Activated naive CD4-positive, alpha-beta T cell treated with anti-CD3 and anti-CD28 coated beads, Interleukin-2, amount 50 U/mL, for 24 hours (primary cell): ENCODE measurements at regions not wholly inside any gene's neighbourhood (a gene's known extent, or its start where the extent isn't known, plus 50 kb on each side); places are given as distances from the start of the nearest gene placed in this dataset.
"Not testable (repeated sequence)": the region's sequence is repeated elsewhere in the genome, so short reads cannot be mapped to it uniquely, and the experiment has no call there.

Experiments
- H3K27ac Mint-ChIP-seq: one replicate; pipeline ENCODE4 v1.8.0; 2021; ENCODE audit warnings: mild to moderate bottlenecking, mixed read lengths
- H3K27me3 Mint-ChIP-seq: one replicate; pipeline ENCODE4 v1.8.0; 2021; ENCODE audit warnings: mixed read lengths
- H3K36me3 Mint-ChIP-seq: one replicate; pipeline ENCODE4 v1.8.0; 2021; ENCODE audit warnings: mixed read lengths
- H3K4me1 Mint-ChIP-seq: one replicate; pipeline ENCODE4 v1.8.0; 2021; ENCODE audit warnings: mixed read lengths
- H3K4me3 Mint-ChIP-seq: one replicate; pipeline ENCODE4 v1.8.0; 2021; ENCODE audit warnings: mild to moderate bottlenecking, mixed read lengths
- H3K9me3 Mint-ChIP-seq: one replicate; pipeline ENCODE4 v1.8.0; 2021; ENCODE audit warnings: mixed read lengths

DNA sequence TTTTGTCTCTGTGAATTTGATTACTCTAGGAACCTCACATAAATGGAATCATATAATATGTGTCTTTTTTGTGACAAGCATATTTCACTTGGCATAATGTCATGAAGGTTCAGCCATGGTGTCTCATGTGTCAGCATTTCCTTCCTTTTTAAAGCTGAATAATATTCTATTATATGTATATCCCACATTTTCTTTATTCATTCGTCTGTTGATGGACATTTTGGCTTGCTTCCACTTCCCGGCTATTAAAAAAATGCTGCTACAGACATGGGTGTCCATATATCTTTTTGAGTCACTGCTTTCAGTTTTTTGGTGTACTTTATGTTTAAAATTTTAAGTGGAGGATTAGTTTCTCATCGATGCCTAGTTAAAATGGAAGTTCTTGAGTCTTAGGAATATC lies 59.8 kb upstream of the C5orf63 start:
- H3K27ac Mint-ChIP-seq: no peak overlapping the region
- H3K4me1 Mint-ChIP-seq: no peaks in the 10 kb centered on the region

DNA sequence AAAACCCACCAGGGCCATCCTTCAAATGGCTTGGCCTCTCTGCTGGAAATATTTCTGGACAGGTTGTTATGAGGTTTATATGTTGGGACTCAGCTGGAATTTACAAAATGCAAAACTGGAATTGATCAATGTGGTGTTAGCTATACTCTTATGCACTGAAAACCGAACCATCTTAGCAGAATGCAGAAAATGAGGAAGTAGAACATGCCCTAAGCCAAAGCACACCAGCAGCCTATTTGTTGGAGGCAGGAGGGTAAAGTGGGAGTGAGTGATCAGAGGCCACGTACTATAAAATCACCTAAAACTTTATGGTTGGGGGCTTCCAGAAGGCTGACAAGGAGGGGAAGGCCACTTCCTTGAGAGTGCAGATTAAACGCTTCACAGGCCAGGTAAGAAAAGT lies 63.6 kb upstream of the C5orf63 start:
- Mint-ChIP-seq H3K9me3 (no peaks in the 10 kb centered on the region), H3K36me3 (no peaks in the 10 kb centered on the region), H3K4me1 (no peaks in the 10 kb centered on the region), H3K27ac (no peak overlapping the region), H3K4me3 (no peak overlapping the region), H3K27me3 (peaks cover 4% of the 10 kb centered on the region)

More for the DNA sequence above, 59.8 kb upstream of the C5orf63 start:
- Mint-ChIP-seq H3K27me3 (no peaks in the 10 kb centered on the region), H3K4me3 (no peak overlapping the region), H3K9me3 (no peaks in the 10 kb centered on the region), H3K36me3 (no peaks in the 10 kb centered on the region)

- Mint-ChIP-seq H3K4me3 (no peak overlapping the region), H3K4me1 (no peaks in the 10 kb centered on the region), H3K27me3 (peaks cover 4% of the 10 kb centered on the region), H3K36me3 (no peaks in the 10 kb centered on the region), H3K9me3 (no peaks in the 10 kb centered on the region), H3K27ac (no peak overlapping the region)
Measured at GRCh38 chr5:127143722-127144121, 70.4 kb upstream of the C5orf63 start.

DNA sequence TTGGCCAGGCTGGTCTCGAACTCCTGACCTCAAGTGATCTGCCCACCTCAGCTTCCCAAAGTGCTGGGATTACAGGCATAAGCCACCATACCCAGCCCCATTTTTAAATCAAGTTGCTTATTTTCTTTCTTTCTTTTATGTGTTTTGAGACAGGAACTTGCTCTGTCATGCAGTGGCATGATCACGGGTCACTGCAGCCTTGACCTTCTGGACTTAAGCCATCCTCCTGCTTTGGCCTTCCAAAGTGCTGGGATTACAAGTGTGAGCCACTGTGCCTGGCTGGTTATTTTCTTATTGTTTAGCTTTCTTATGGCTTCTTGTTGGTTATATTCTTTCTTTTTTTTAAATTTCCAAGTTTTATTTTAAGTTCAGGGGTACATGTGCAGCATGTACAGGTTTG lies 79.7 kb upstream of the C5orf63 start:
- Mint-ChIP-seq H3K4me3 (no peak overlapping the region), H3K27me3 (peaks cover 3% of the 10 kb centered on the region), H3K36me3 (peaks cover 4% of the 10 kb centered on the region), H3K27ac (no peak overlapping the region), H3K4me1 (no peaks in the 10 kb centered on the region), H3K9me3 (peaks cover 9% of the 10 kb centered on the region)

DNA sequence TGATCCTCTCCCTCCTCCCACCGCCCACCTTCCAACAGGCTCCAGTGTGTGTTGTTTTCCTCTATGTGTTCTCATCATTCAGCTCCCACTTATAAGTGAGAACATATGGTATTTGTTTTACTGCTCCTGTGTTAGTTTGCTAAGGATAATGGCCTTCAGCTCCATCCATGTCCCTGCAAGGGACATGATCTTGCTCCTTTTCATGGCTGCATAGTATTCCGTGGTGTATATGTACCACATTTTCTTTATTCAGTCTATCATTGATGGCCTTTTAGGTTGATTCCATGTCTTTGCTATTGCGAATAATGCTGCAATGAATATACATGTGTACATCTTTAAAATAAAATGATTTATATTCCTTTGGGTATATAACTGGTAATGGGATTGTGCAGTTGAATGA lies 80.2 kb upstream of the C5orf63 start:
- Mint-ChIP-seq H3K27ac (no peak overlapping the region), H3K4me3 (no peak overlapping the region)

DNA sequence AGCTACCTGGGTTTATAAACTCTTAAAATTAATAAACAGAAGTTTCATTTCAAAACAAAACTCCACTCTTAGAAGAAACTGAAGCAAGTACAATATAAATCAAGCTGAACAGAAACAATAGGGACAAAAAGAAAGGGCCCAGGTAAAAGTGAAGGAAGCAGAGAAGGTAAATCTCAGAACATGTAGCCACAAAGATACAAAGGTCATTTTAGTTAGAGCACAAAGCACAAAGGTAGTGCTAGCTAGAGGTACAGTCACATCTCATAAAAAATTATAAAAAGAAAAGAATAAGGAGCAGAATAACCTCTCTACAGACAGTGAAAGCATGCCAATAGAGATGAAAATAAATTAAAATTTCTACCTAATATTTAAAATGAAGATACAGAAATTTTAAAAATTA lies 90.4 kb upstream of the C5orf63 start:
- Mint-ChIP-seq H3K4me1 (no peaks in the 10 kb centered on the region), H3K4me3 (no peak overlapping the region), H3K36me3 (peaks cover under 1% of the 10 kb centered on the region), H3K27me3 (peaks cover 10% of the 10 kb centered on the region), H3K27ac (no peak overlapping the region), H3K9me3 (no peaks in the 10 kb centered on the region)

More for the DNA sequence above, 80.2 kb upstream of the C5orf63 start:
- H3K36me3 Mint-ChIP-seq: peaks cover 4% of the 10 kb centered on the region
- peaks cover 3% of the 10 kb centered on the region for H3K27me3 Mint-ChIP-seq
- H3K4me1 Mint-ChIP-seq: no peaks in the 10 kb centered on the region
- peaks cover 9% of the 10 kb centered on the region for H3K9me3 Mint-ChIP-seq

DNA sequence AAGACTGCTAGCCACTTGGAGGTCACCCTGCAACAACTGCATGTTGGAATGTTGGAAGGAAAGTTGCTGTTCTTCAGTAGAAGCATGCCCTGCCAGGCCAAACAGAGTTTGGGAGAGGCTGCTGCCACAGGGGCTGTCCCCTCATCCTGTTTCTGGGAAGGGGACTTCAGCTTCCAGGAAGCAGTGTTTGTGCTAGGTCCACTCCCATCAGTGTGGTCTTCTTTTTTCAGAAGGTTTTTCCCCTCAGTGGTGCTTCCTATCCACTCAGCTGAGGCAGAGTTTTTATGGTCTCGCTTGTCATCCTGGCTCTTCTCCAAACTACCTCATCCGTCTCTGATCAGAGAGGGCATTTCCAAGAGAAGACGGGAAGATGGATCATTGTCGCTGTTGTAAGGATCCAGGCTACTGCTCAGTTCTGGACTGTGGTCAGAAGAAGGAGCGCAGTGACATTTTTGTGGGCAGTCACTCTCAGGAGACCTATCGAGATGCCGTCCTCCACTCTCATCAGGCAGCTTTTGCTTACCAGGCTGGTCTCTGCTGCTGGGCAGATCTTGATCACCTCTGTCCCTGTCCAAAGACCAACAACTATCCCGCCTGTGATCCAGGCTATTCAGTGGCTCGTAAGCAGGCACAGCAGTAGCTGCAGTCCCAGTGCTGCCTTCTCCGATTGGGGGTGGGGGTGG lies 97.8 kb upstream of the C5orf63 start:
- no peaks in the 10 kb centered on the region for H3K36me3 Mint-ChIP-seq
- H3K9me3 Mint-ChIP-seq: peaks cover 5% of the 10 kb centered on the region
- H3K4me3 Mint-ChIP-seq: no peak overlapping the region
- no peaks in the 10 kb centered on the region for H3K4me1 Mint-ChIP-seq
- peaks cover 3% of the 10 kb centered on the region for H3K27me3 Mint-ChIP-seq
- no peak overlapping the region for H3K27ac Mint-ChIP-seq

- no peaks in the 10 kb centered on the region for H3K4me1 Mint-ChIP-seq
- peaks cover 1% of the 10 kb centered on the region for H3K36me3 Mint-ChIP-seq
- H3K9me3 Mint-ChIP-seq: peaks cover 5% of the 10 kb centered on the region
- H3K4me3 Mint-ChIP-seq: no peak overlapping the region
- H3K27me3 Mint-ChIP-seq: peaks cover 7% of the 10 kb centered on the region
- no peak overlapping the region for H3K27ac Mint-ChIP-seq
Measured at GRCh38 chr5:127176769-127177168, 103.5 kb upstream of the C5orf63 start.

DNA sequence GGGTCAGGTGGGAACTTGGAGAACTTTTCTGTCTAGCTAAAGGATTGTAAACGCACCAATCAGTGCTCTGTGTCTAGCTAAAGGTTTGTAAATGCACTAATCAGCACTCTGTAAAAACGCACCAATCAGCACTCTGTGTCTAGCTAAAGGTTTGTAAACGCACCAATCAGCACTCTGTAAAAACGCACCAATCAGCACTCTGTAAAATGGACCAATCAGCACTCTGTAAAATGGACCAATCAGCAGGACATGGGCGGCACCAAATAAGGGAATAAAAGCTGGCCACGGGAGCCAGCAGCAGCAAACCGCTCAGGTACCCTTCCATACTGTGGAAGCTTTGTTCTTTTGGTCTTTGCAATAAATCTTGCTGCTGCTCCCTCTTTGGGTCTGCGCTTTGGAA lies 108.0 kb upstream of the MEGF10 start:
- H3K27ac Mint-ChIP-seq, H3K9me3 Mint-ChIP-seq, H3K4me1 Mint-ChIP-seq, H3K36me3 Mint-ChIP-seq, H3K27me3 Mint-ChIP-seq, H3K4me3 Mint-ChIP-seq: not testable (repeated sequence)

- Mint-ChIP-seq H3K27ac (no peak overlapping the region), H3K4me3 (no peak overlapping the region), H3K36me3 (no peaks in the 10 kb centered on the region), H3K27me3 (peaks cover 6% of the 10 kb centered on the region), H3K4me1 (no peaks in the 10 kb centered on the region), H3K9me3 (no peaks in the 10 kb centered on the region)
Measured at GRCh38 chr5:127183332-127183731, 107.3 kb upstream of the MEGF10 start.

GRCh38 chr5:127184851-127185250 lies 105.7 kb upstream of the MEGF10 start:
- no peaks in the 10 kb centered on the region for H3K4me1 Mint-ChIP-seq
- no peak overlapping the region for H3K27ac Mint-ChIP-seq
- no peak overlapping the region for H3K4me3 Mint-ChIP-seq
- H3K36me3 Mint-ChIP-seq: no peaks in the 10 kb centered on the region
- H3K27me3 Mint-ChIP-seq: peaks cover 6% of the 10 kb centered on the region
- H3K9me3 Mint-ChIP-seq: no peaks in the 10 kb centered on the region

GRCh38 chr5:127186657-127187056 lies 103.9 kb upstream of the MEGF10 start:
- Mint-ChIP-seq H3K4me3 (no peak overlapping the region), H3K27ac (no peak overlapping the region), H3K36me3 (no peaks in the 10 kb centered on the region), H3K9me3 (no peaks in the 10 kb centered on the region), H3K4me1 (no peaks in the 10 kb centered on the region), H3K27me3 (peaks cover 3% of the 10 kb centered on the region)

DNA sequence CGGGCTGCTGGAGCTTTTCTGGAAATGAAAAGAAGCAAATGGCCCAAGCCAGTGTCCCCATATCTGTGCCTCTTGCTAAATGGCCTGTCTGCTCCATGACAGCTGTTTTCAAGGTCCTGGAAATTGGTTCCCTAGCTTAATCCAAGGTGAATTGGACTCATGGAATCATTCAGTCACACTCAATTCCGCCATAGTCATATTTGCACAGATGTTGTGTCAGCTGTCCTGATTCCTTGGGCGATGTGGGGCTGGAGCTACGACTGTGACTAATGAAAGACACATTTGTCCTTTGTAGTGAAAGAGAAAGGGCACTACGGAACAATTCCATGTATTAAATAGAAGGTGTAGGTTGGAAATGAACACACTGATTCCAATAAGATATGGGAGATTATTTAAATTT lies 102.9 kb upstream of the MEGF10 start:
- Mint-ChIP-seq H3K27me3 (peaks cover 5% of the 10 kb centered on the region), H3K4me1 (no peaks in the 10 kb centered on the region), H3K27ac (no peak overlapping the region), H3K36me3 (no peaks in the 10 kb centered on the region), H3K4me3 (no peak overlapping the region), H3K9me3 (no peaks in the 10 kb centered on the region)

- H3K36me3 Mint-ChIP-seq: no peaks in the 10 kb centered on the region
- H3K4me1 Mint-ChIP-seq: no peaks in the 10 kb centered on the region
- H3K4me3 Mint-ChIP-seq: no peak overlapping the region
- peaks cover 13% of the 10 kb centered on the region for H3K27me3 Mint-ChIP-seq
- no peak overlapping the region for H3K27ac Mint-ChIP-seq
- H3K9me3 Mint-ChIP-seq: no peaks in the 10 kb centered on the region
Measured at GRCh38 chr5:127192150-127192549, 98.4 kb upstream of the MEGF10 start.

GRCh38 chr5:127192836-127193338 lies 97.7 kb upstream of the MEGF10 start:
- Mint-ChIP-seq H3K36me3 (no peaks in the 10 kb centered on the region), H3K9me3 (no peaks in the 10 kb centered on the region), H3K4me3 (no peak overlapping the region), H3K4me1 (no peaks in the 10 kb centered on the region), H3K27me3 (peaks cover 14% of the 10 kb centered on the region), H3K27ac (no peak overlapping the region)

DNA sequence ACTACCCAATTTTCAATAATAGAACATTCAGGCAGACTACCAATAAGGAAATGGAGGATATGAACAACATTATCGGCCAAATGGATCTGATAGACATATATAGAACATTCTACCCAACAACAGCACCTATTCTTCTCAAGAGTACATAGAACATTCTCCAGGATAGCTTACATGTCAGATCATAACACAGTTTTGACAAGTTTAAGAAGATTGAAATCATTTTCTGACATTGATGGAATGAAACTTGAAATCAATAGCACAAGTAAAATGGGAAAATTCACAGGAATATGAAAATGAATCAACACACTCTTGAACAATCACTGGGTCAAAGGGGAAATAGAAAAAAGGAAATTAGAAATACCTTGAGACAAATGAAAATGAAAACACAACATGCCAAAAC lies 94.6 kb upstream of the MEGF10 start:
- peaks cover 12% of the 10 kb centered on the region for H3K9me3 Mint-ChIP-seq
- no peak overlapping the region for H3K4me3 Mint-ChIP-seq
- H3K4me1 Mint-ChIP-seq: no peaks in the 10 kb centered on the region
- peaks cover 30% of the 10 kb centered on the region for H3K27me3 Mint-ChIP-seq
- no peak overlapping the region for H3K27ac Mint-ChIP-seq
- H3K36me3 Mint-ChIP-seq: peaks cover 2% of the 10 kb centered on the region
